Daoy (cell line): ENCODE measurements at regions not wholly inside any gene's neighbourhood (a gene's known extent, or its start where the extent isn't known, plus 50 kb on each side); places are given as distances from the start of the nearest gene placed in this dataset.
A peak's percentile ranks its signal among the peaks of the same experiment; 100 is the strongest.

Experiments used
- DNase-seq: peaks from one replicate; pipeline ENCODE4 v3.0.0-alpha.2; 2015; ENCODE audit warnings: low read depth

DNA sequence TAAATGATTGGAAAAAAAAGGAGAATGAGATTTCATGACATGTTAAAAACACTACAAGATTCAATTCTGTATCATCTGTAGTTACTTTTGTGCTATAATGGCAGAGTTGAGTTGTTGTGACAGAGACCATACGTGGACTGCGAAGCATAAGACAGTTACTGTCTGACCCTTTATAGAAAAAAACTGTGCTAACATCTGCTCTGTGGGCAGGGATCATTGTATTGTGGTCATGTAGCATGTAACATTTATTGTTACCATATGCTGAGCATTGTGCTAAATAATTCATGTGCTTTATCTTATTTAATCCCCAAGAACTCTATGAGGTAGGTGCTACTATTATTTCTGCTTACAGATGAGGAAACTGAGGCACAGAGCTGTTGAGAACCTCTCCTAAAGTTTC is 147.3 kb upstream of the HMHB1 start:
- no peak for DNase-seq

DNA sequence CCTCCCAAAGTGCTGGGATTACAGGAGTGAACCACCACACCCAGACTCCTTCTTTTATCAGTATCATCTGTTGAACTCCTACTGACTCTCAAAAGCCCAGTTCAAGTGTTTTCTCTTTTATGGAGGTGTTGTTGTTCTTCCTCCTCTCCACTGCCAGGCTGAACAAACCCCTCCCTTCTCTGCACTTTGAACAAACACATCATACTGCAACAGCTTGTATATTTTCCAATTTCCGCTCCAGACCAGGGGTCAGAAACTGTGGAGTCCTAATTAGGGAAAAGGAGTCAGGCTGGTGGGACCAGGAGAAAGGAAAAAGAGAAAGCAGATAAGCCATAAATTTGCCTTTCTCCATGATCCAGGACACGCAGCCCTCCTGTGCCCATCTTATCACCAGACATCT is 148.1 kb upstream of the HMHB1 start:
- no peak for DNase-seq

DNA sequence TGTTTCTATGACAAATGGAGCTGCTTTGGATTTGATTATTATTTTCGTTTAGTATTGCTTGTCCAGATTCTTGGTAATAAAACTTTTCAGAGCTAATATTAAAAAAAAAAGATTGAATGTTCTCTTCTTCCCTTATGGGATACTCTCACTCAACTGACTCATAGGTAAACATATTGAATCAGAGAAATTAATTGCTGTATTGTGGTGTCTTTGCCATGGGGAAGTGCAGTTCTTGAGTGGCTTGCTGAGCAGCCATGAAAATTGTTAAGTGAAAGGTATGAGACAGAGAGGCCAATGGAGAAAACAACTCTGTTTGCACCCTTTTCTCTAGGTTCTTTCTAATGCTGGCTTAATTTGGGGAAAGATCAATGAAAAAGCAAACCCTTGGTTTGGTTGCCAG is 149.9 kb upstream of the HMHB1 start:
- DNase-seq = peak; percentile 42

DNA sequence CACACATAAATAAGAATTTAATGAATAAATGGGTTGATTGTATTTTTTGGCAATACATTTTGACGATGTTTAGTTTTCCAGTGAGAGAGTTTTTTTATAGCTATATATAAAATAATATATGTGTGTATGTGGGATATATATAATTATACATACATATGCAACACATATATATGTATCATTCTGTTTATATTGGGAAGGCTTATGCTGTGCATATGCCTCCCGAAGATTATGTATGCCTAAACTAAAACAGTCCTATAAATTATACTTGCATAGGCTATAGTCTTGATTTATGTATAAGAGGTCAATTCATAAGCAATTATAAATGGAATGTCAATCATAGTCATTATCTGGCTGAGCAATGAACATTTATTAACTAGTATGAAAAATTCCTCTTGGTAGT is 151.3 kb upstream of the HMHB1 start:
- no peak for DNase-seq

DNA sequence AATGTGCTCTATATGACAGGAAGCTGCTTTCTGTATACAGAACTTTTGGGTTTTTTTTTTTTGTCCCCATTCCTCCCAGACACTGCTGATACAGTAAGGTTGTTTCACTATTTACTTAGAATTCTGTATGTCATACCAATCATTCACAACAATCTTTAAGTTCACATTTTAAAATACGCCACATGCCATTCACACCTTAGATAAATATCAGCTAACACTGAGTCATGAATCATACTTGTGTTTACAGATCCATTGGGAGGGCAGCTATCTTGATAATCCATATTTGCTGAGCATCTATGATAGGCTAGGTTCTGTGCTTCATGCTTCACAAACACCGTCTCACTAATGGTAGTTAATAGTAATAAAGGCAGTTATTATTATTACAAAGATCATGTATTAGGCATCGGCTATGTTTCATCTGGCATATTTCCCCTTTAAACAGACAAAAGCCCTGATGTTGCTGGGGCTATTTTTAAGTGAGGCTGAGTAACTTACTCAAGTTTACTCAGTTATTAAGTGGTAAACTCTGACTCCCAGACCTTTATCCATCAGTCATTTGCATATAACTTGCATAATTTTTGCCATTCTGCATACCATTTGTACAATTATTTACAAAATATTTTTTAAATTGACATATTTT is 152.2 kb upstream of the HMHB1 start:
- no peak for DNase-seq

DNA sequence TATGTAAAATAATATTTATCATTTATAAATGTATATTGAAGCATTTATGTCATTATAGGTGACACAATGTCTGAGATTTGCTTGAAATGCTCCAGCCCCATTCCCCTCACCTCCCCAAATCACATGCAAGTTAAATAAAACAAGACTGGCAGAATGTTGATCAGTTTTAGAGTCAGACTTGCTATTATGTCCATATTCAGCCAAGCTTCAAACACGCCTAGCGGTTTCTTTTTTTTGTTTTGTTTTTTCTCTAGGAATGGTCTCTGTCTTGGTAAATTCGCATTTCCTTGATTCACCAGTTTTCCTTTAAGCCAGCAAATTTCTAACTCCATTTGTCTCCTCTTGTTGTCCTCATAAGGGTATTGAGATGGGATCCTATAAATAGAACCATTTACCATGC is 153.0 kb upstream of the HMHB1 start:
- DNase-seq = no peak

DNA sequence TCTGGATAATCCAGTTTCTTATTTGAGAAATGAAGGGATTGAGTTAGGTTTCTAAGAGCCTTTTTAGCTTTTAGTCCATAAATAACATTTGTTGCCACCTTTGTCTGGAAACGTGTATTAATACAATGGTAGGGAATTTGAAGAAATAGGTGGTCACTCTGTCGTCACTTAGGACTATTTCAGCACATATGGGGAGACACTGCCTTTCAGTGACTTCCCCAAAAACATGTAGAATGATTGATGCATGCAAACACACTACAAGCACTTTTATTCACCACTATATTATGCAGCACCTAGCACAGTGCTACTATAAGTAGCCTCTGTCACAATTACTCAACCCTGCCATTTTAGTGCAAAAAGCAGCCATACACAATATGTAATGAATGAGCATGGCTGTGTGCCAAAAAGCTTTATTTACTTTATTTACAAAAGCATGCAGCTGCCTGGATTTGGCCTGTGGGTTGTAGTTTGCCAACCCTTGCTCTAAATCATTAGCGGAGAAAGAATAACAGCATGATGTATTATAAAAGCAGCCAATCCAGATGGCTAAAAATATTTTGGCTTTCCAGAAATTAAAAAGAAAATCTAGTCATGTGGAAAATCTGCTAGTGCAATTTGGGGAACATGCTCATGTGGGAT is 154.2 kb upstream of the HMHB1 start:
- no peak for DNase-seq

DNA sequence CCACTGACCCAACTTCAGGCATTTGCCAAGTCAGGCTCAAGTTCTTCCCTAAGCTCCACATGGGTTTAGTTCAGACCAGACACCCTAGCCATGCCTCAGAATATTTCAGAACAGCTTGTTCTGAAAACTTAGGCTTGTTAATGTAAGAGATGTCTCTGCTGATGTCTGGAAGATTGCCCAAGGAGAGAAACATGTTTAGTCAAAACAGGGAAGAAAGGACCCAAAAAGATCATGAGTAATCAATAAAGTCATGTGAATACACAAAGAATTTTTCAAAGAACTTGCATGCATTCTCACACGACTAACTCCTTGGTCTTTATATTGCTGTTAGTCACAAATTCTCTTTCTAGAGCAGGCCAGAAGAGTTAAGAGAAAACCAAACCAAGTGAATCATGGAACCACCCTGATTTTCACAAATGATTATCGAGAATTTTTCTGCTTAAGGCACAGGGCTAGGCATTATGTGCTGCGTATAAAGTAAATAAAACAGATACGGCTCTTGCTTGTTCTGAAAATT is 158.1 kb upstream of the HMHB1 start:
- DNase-seq = no peak

DNA sequence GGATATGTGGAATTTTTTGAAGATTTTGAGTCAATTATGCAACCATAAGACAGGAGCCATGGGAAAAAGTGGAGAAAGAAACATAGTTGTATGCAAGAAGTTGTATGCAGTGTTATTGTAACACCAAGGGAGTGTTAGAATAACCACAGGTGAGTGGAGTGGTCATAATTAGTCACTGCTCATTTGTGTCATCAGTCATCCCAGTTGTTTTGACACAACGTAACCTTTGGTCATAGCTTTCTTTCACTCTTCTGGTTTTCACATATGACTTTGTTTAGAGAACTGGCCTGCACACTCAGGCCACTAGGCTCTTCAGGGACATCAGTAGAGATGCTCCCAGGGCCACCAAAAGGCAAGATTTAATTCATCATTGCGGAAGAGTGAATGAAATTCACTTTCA is 158.7 kb upstream of the HMHB1 start:
- no peak for DNase-seq

DNA sequence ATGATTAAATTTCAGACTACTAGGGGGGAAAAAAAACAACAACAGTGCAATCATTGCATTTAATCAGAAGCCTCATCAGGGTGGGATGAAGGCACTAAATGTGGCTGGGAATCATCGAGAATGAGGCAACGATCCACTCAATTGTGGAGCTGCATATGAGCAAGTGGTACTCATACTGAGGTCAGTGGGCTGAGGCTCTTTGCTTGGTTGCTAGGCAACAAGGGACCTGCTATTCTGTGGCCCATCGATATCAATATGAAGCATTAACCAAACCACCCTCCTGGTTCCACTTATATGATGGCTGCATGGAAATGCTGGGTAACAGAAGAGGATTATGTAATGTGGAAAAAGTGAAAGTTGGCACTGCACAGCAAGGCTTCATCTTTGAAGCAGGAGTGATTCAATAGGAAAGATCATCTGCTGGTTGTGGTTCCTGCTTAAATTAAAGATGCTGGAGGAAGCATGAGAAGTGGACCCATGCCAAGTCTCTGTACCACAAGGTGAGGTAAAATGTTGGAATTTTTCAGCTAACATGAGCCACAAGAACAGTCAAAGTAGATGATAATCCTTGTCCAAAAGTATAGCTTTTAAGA is 159.8 kb upstream of the HMHB1 start:
- no peak for DNase-seq

DNA sequence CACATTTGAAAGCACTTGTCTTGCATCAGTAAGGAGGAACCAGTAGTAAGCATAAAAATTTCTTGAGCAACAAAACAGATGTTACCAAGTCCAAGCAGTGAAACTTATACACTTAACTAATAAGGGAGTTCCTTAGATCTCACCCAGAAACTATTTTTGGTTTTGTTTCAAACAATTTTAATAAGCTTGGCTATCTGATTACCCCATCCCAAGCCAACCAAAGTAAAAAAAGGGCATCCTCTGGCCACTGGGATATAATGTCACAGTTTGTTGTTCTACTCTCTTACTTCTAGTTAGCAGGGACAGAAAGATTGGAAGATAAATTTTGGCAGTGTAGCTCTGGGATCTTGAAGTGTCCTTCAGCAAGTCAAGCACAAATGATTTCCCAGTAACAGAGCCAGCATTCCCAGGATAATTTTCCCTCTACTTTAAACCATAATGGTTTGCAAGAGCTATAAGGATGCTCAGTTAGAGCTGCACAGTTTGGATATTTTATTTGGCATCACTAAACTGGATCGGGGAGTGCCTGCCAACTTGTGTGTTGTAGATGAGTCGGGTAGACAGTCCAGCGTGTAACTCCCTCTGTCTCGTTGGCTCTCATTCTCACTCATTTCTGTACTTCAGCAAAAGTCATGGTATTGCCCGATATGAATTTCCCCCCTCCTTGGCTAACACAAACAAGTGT is 161.9 kb upstream of the HMHB1 start:
- no peak for DNase-seq

DNA sequence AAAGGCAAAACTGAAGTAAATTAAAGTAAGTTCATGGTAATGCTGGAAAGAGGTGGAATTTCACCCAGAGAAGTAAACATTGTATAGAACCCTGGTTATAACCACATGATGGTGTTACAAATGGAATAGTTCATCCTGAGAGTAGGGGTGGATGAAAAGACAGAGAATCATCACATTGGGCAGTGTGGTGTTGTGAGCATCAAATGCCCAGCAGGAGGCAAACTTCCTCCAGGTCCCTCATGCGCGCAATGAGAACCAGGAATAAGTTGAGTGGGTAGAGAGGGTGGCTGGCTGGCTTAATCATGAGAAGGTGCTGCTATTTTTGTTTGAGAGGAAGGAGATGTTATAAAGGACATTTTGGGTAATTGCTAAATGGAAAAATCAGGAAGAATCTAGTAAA is 163.3 kb upstream of the HMHB1 start:
- DNase-seq = no peak

DNA sequence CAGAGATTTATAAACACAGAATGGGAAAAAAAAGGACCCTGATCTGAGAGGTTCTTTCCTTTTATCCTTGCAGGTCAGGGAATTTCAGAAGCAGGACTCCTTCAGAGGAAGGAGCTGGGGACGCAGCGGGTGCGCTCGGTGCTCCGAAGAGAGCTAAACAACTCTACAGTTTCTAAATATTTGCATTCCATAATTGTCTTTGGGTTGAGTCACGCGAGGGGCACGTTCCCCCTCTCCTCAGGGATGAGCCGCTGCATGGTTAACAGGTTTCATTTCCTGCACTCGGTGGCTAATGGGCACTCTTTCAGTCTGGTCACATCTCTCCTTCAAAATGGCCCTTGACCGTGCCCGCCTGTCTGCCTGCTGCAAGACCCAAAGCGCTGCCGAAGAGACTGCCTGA is 165.0 kb upstream of the HMHB1 start:
- no peak for DNase-seq

DNA sequence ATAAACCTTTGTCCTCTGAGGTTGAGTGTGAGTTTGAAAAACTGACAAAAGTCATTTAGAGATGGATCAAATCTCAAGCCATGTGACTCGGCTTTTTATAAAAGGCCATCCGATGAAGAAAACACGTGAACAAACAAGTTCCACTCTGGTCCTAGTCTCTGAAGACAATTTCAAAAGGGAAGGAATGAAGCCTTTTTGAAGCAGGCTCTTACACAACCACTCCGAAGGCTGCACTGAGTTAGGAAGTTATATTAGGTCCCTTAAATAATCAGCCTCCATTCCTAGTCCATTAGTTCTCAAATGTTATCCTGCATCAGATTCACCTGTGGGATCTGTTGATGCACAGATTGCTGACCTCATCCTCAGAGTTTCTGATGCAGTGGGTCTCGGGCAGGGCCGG is 166.6 kb upstream of the HMHB1 start:
- no peak for DNase-seq

DNA sequence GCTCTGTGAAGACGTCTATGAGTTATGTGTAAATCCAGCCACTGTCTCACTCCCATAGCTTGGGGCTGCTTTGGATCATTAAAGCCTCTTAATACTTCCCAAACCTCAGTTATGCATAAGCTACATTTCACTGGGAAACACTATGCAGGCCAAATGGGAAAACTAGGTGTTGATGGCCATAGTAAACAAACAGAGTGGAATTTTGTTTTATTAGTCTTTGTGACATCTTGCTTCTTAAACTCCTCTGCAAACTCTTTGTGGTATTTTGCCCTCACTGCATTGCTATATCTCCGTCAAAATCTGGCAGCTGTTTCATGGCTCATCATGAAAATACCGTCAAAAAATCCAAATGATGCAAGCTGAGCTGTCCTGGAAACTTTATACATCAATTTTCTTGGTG is 167.2 kb upstream of the HMHB1 start:
- DNase-seq = no peak

DNA sequence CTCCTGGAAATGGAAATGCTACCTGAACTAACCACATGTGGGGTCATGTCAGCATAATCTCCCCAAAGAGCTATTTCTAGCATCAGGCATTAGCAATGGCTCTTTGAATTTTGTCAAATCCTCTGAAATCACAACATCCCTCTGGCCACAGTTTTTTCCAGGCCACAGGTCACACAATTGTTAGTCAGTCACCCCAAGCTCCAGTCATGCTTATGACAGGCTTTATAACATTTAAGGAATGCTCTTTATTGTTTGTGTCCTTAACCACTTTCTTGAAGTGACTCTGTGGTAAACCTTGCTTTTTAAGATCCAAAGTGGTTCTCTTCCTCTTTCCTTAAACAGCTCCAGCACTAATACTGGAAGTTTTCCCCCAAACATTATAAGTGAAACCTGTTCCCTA is 169.2 kb upstream of the HMHB1 start:
- DNase-seq = no peak

DNA sequence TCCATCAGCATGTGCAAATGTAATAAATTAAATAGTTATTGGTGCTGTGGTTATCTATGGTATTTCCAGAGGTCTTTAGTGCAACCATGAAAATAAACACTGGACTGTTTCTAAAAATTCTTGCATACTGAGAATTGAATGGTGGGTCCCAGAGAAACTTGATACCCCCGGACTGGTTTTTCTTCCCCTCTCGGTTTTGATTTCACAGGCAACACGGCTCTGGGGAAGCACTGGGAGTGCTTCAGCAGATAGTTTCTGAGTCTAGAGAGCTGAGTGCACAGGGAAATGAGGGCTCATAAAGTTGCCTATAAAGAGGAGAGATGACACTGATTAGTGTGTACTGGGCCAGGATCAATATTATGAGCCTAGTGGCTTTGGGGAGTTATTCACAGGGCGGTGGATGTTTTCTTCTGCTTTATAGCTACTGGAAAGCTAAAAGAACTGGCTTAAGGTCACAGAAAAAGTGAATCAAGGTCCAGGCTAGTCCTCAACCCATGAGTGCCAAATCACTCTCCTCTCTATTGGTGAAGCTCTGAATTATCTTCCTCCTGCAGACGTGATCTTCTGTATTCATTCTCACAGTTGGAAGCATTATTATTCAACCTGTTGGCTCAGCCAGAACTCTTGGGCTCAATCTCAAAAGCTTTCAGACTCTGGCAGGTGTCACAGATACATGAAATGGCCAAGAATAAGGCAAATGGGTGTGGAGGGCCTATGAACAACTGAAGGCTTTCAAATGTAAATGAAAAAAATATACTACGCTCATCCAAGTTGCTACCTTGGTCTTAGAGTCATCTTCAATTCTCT is 170.2 kb upstream of the HMHB1 start:
- no peak for DNase-seq

DNA sequence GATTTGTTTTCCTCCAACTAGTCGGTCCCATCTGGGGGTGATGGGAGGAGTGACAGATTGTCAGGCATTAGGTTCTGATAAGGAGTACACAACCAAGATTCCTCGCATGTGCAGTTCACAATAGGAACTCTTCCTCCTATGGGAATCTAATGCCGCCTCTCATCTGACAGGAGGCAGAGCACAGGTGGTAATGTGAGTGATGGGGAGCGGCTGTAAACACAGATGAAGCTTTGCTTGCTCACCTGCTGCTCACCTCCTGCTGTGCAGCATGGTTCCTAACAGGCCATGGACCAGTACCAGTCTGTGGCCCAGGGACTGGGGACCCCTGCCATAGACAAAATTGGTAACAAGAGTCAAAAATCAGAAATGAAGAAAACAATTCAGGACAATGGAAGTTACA is 173.3 kb upstream of the HMHB1 start:
- no peak for DNase-seq

DNA sequence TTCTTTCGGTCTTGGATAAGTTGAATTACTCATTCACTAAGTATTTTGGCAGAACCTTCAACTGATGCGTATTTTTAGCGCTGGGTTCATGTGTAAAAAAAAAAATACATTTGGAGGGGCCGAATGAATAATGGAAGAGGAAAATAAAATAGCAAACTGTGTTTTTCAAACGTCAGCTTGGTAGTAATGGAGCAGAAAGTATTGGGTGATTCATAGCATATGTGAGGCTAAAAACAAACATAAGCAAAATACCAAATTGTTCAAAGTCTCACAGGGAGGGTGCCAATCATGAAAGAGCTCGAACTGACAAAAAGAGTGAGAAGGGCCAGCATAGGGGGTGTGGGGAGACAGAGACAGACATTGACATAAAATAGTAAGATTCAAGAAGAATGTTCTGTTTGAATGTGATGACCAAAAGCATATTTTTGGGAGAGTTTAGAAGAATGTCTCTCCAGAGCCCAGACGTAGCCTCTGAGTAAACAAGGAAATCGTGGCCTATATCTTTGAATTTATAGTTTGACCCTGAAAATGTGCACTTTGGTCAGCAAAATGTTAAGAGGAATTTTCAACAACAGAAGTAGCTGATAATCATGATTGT is 174.9 kb upstream of the HMHB1 start:
- DNase-seq = no peak

DNA sequence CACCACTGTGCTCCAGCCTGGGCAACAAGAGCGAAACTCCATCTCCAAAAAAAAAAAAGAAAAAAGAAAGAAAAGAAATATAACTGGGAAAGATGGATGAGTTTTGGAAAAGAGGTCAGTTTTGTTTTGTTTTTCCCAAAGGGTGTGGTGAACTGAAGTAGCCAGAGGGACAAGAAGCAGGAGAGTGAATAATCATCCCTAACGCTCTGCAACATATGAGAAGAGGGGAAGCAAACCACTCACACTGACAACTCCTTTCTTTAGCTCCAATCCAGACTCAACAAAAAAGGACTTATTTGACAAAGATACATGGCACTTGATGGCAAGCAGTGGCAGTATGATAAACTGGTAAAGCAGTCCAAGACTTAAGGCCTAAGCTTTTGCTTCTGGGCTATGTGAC is 176.1 kb upstream of the HMHB1 start:
- DNase-seq = no peak

DNA sequence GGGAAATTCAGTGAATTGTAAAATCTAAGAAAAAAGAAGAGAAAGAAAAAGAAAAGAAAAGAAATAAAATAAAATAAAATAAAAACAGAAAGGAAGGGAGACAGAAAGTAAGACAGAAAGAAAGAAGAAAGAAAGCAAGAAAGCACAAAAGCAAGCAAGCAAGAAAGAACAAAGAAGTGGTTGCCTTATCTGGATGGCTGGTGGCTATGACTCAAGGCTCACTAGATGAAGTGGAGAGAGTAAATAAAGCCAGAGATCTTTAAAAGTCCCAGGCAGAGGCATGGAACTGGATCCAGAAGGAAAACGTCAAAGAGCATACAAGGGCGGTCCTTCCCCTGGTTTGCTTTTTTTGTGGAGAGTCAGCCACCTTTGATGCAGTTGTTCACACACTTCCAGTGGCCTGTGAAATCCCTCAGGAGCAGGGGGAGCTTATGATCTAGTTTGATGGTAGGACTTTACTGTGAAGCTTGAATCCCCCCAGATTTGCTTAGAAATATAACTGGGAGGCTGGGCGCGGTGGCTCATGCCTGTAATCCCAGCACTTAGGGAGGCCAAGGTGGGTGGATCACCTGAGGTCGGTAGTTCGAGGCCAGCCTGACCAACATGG is 176.7 kb upstream of the HMHB1 start:
- DNase-seq = peak; percentile 64
